Lower lobe of right lung (tissue), 2 donors: ENCODE measurements at regions not wholly inside any gene's neighbourhood (a gene's known extent, or its start where the extent isn't known, plus 50 kb on each side); places are given as distances from the start of the nearest gene placed in this dataset.
"Not testable (repeated sequence)": the region's sequence is repeated elsewhere in the genome, so short reads cannot be mapped to it uniquely, and the experiment has no call there.

Experiments used
- ATAC-seq, 2 donors: fragments of 200-7000 bp; cut with Tn5 transposase; one replicate each; pipeline ENCODE4 v1.9.1; 2020 to 2022; ENCODE audit warnings: mild to moderate bottlenecking in 2 of 2, moderate library complexity in 2 of 2
- DNase-seq: peaks from one replicate; pipeline ENCODE4 v3.0.0-alpha.2; 2020
- H3K27ac ChIP-seq: fragments of 200-600 bp; one replicate; pipeline ENCODE4 v1.8.0; 2022
- H3K27me3 ChIP-seq: fragments of 200-600 bp; one replicate; pipeline ENCODE4 v1.8.0; 2022; ENCODE audit warnings: low read depth
- H3K36me3 ChIP-seq: fragments of 200-600 bp; one replicate; pipeline ENCODE4 v1.8.0; 2022; ENCODE audit warnings: mild to moderate bottlenecking
- H3K4me1 ChIP-seq: fragments of 200-600 bp; one replicate; pipeline ENCODE4 v1.8.0; 2022
- H3K4me3 ChIP-seq: fragments of 200-600 bp; one replicate; pipeline ENCODE4 v1.8.0; 2022; ENCODE audit warnings: mild to moderate bottlenecking
- H3K9me3 ChIP-seq: fragments of 200-600 bp; one replicate; pipeline ENCODE4 v1.8.0; 2022
- CTCF ChIP-seq: fragments of 200-600 bp; IDR thresholded peaks from one replicate; pipeline ENCODE4 v1.8.0; 2022; ENCODE audit warnings: antibody characterized with exemption, mild to moderate bottlenecking
- intact Hi-C: fragments of 100-400 bp; cut with DNase I; formaldehyde crosslinking; loops from one replicate; pipeline ENCODE4 v1.11.0; 2022
- donor health status: DM: no; HTN: yes; CAD: no; lungs with severe emphysema.

GRCh38 chr3:51588724-51589123, 50.2 kb downstream of the RAD54L2 start:
- Histone ChIP-seq H3K36me3 (peaks cover 26% of the 10 kb centered on the region), H3K4me1 (no peaks in the 10 kb centered on the region), H3K27me3 (no peaks in the 10 kb centered on the region), H3K4me3 (no peak overlapping the region), H3K27ac (no peak overlapping the region), H3K9me3 (no peaks in the 10 kb centered on the region)
- intact Hi-C loops = no loop called here
- TF ChIP-seq CTCF = no peak
- DNase-seq (no peak), ATAC-seq (no peak)

- intact Hi-C loops = no loop called here
- Histone ChIP-seq H3K27me3 (no peaks in the 10 kb centered on the region), H3K9me3 (no peaks in the 10 kb centered on the region), H3K27ac (no peak overlapping the region), H3K4me3 (no peak overlapping the region), H3K4me1 (no peaks in the 10 kb centered on the region), H3K36me3 (peaks cover 36% of the 10 kb centered on the region)
- DNase-seq (no peak), ATAC-seq (no peak)
- TF ChIP-seq CTCF = no peak
Observed at GRCh38 chr3:51591231-51591630, 52.7 kb downstream of the RAD54L2 start.

GRCh38 chr3:51593697-51594096, 55.2 kb downstream of the RAD54L2 start:
- DNase-seq (no peak), ATAC-seq (no peak)
- Histone ChIP-seq H3K27me3 (no peaks in the 10 kb centered on the region), H3K36me3 (peaks cover 42% of the 10 kb centered on the region), H3K4me3 (no peak overlapping the region), H3K9me3 (no peaks in the 10 kb centered on the region), H3K27ac (no peak overlapping the region), H3K4me1 (no peaks in the 10 kb centered on the region)
- TF ChIP-seq CTCF = no peak
- intact Hi-C loops = no loop called here

GRCh38 chr3:51599638-51600037, 61.1 kb downstream of the RAD54L2 start:
- ATAC-seq, H3K27ac ChIP-seq, H3K27me3 ChIP-seq, H3K4me1 ChIP-seq, H3K4me3 ChIP-seq, DNase-seq, intact Hi-C loops, H3K9me3 ChIP-seq: not testable (repeated sequence)
- peaks cover 15% of the 10 kb centered on the region for H3K36me3 ChIP-seq

GRCh38 chr3:51604212-51604611, 65.7 kb downstream of the RAD54L2 start:
- H3K27ac ChIP-seq = no peak overlapping the region
- no peak for TF ChIP-seq CTCF
- no peak overlapping the region for H3K4me3 ChIP-seq
- no peaks in the 10 kb centered on the region for H3K36me3 ChIP-seq
- no peaks in the 10 kb centered on the region for H3K27me3 ChIP-seq
- intact Hi-C loops = no loop called here
- no peaks in the 10 kb centered on the region for H3K9me3 ChIP-seq
- ATAC-seq (no peak), DNase-seq (no peak)
- H3K4me1 ChIP-seq = no peaks in the 10 kb centered on the region

- ATAC-seq = no peak
- no peaks in the 10 kb centered on the region for H3K9me3 ChIP-seq
- DNase-seq = no peak
- no peaks in the 10 kb centered on the region for H3K4me1 ChIP-seq
- H3K27ac ChIP-seq = no peak overlapping the region
- no peak for TF ChIP-seq CTCF
- no peaks in the 10 kb centered on the region for H3K27me3 ChIP-seq
- H3K36me3 ChIP-seq = no peaks in the 10 kb centered on the region
- intact Hi-C loops = no loop called here
- H3K4me3 ChIP-seq = no peak overlapping the region
Observed at GRCh38 chr3:51605938-51606337, 65.1 kb upstream of the TEX264 start.

- intact Hi-C loops, H3K27ac ChIP-seq, H3K4me1 ChIP-seq, H3K4me3 ChIP-seq, ATAC-seq, H3K9me3 ChIP-seq, H3K36me3 ChIP-seq, H3K27me3 ChIP-seq, DNase-seq: not testable (repeated sequence)
Observed at GRCh38 chr3:51606871-51607270, 64.2 kb upstream of the TEX264 start.

GRCh38 chr3:51607591-51608325, 63.3 kb upstream of the TEX264 start:
- intact Hi-C loops, DNase-seq, H3K9me3 ChIP-seq, H3K27ac ChIP-seq, H3K4me3 ChIP-seq, ATAC-seq, H3K27me3 ChIP-seq, H3K36me3 ChIP-seq, H3K4me1 ChIP-seq: not testable (repeated sequence)
